ENCODE measurements at regions not wholly inside any gene's neighbourhood (a gene's known extent, or its start where the extent isn't known, plus 50 kb on each side); places are given as distances from the start of the nearest gene placed in this dataset.

- ChIA-PET CTCF (ENCODE audit: partially characterized antibody) (no interaction called here), POLR2A (ENCODE audit: partially characterized antibody) (no interaction called here)
- H3K27ac ChIP-seq (ENCODE audit: low read depth, low read length), result no peak overlapping the region
- WGBS, 2 experiments (ENCODE audit: extremely low coverage in 1 of 2, insufficient coverage in 1 of 2, insufficient read length in 1 of 2, insufficient replicate concordance in 2 of 2, low coverage in 1 of 2, low lambda C conversion rate in 2 of 2, missing lambda C conversion rate in 1 of 2), result 90% methylated on average over 1 of the region's 1 CpG; no CpG with 5 or more reads in 1 of the 2 experiments
- no peak overlapping the region for H3K4me3 ChIP-seq (ENCODE audit: extremely low read depth in 1 of 4, insufficient read depth in 2 of 4, low read depth in 3 of 4, low read length in 4 of 4)
- FAIRE-seq, result no peak
- H3K27me3 ChIP-seq (replicated peaks in 1 of 4; ENCODE audit: control insufficient read depth in 3 of 4, extremely low read depth in 1 of 4, insufficient read depth in 3 of 4, low read length in 3 of 4), result no peaks in the 10 kb centered on the region
- no peak overlapping the region for H2AFZ ChIP-seq (ENCODE audit: low read length)
- no peak overlapping the region for H2BK20ac ChIP-seq (ENCODE audit: low read length)
- H2BK5ac ChIP-seq (ENCODE audit: low read depth, low read length), result no peak overlapping the region
- no peaks in the 10 kb centered on the region for H3K23me2 ChIP-seq (ENCODE audit: low read depth, low read length)
- H2BK15ac ChIP-seq (ENCODE audit: low read length), result no peak overlapping the region
- H3K56ac ChIP-seq (replicated peaks; ENCODE audit: insufficient read length, low read depth, low read length), result no peak overlapping the region
- no peak overlapping the region for H2BK120ac ChIP-seq (replicated peaks; ENCODE audit: low read depth, low read length)
- H3K4me1 ChIP-seq (replicated peaks in 1 of 4; ENCODE audit: control insufficient read depth in 3 of 4, insufficient read depth in 4 of 4, low read length in 3 of 4), result no peaks in the 10 kb centered on the region
- no peak overlapping the region for H3K23ac ChIP-seq (ENCODE audit: insufficient read length)
- H3K4me2 ChIP-seq (ENCODE audit: insufficient read depth in 1 of 2, low read depth in 2 of 2, low read length in 2 of 2), result no peak overlapping the region
- H2AK5ac ChIP-seq (ENCODE audit: low read depth, low read length), result no peak overlapping the region
- H3K79me2 ChIP-seq (ENCODE audit: control insufficient read depth in 1 of 2, insufficient read depth in 2 of 2, low read length in 2 of 2), result no peaks in the 10 kb centered on the region
- no peaks in the 10 kb centered on the region for H3K79me1 ChIP-seq (ENCODE audit: low read depth, low read length)
- no peaks in the 10 kb centered on the region for H3K9me3 ChIP-seq (ENCODE audit: insufficient read depth in 2 of 2, low read depth in 1 of 2, low read length in 1 of 2)
- H4K5ac ChIP-seq (ENCODE audit: insufficient read length, low read depth, low read length), result no peak overlapping the region
- H3K9ac ChIP-seq (replicated peaks in 1 of 4; ENCODE audit: extremely low read depth in 1 of 4, low read depth in 3 of 4, low read length in 3 of 4), result no peak overlapping the region
- no peak for DNase-seq (ENCODE audit: low read depth in 1 of 2, low spot score in 2 of 2)
- H3K36me3 ChIP-seq (ENCODE audit: control insufficient read depth in 2 of 4, insufficient read depth in 4 of 4, low read length in 3 of 4), result no peaks in the 10 kb centered on the region
- H2BK12ac ChIP-seq (ENCODE audit: low read depth, low read length), result no peak overlapping the region
- H3K4ac ChIP-seq (replicated peaks; ENCODE audit: insufficient read length, low read depth, low read length), result no peak overlapping the region
- no peak overlapping the region for H4K91ac ChIP-seq (replicated peaks; ENCODE audit: insufficient read length, low read length)
- H4K8ac ChIP-seq (ENCODE audit: extremely low read depth, insufficient read depth, low read length), result no peak overlapping the region
- H3K18ac ChIP-seq (ENCODE audit: extremely low read depth, low read length), result no peak overlapping the region
- H3K14ac ChIP-seq (ENCODE audit: insufficient read length), result no peak overlapping the region
- no peaks in the 10 kb centered on the region for H4K20me1 ChIP-seq (replicated peaks in 1 of 2; ENCODE audit: control insufficient read depth in 1 of 2, insufficient read depth in 2 of 2, low read length in 2 of 2)
- TF ChIP-seq EP300 (IDR thresholded peaks at IDR 0.05; ENCODE audit: borderline replicate concordance in 1 of 2, low read depth in 2 of 2, low read length in 2 of 2) (no peak), KDM5A (IDR thresholded peaks at IDR 0.05; ENCODE audit: low read length) (no peak), CREB1 (IDR thresholded peaks at IDR 0.05) (no peak), HDAC2 (IDR thresholded peaks at IDR 0.05; ENCODE audit: borderline replicate concordance in 1 of 2, low read depth in 2 of 2, low read length in 2 of 2) (no peak), PHF8 (conservative IDR thresholded peaks at IDR 0.05; ENCODE audit: low read depth, low read length) (no peak), ATF2 (IDR thresholded peaks at IDR 0.05; ENCODE audit: low read length) (no peak), GABPA (IDR thresholded peaks at IDR 0.05; ENCODE audit: borderline replicate concordance, insufficient read depth, low read length) (no peak), SIRT6 (IDR thresholded peaks at IDR 0.05; ENCODE audit: low read length) (no peak), E2F6 (IDR thresholded peaks at IDR 0.05) (no peak), ATF3 (IDR thresholded peaks at IDR 0.05; ENCODE audit: insufficient read depth, low read depth, low read length) (no peak), MAFK (IDR thresholded peaks at IDR 0.05; ENCODE audit: low read depth, low read length) (no peak), CHD2 (IDR thresholded peaks at IDR 0.05; ENCODE audit: low read length) (no peak)
Measured at GRCh38 chr12:38961012-38961411, 55.6 kb upstream of the CPNE8 start.
